HG03342 (cell line): ENCODE measurements at regions not wholly inside any gene's neighbourhood (a gene's known extent, or its start where the extent isn't known, plus 50 kb on each side); places are given as distances from the start of the nearest gene placed in this dataset.
A peak's percentile ranks its signal among the peaks of the same experiment; 100 is the strongest.

Source experiments
- ATAC-seq: cut with Tn5 transposase; IDR thresholded peaks from one replicate; pipeline ENCODE4 v1.9.1; 2021; ENCODE audit warnings: mild to moderate bottlenecking, moderate library complexity; ENCODE audit not compliant: unreplicated experiment

GRCh38 chr1:55708781-55709180 is 493.6 kb upstream of the USP24 start:
- no peak for ATAC-seq

DNA sequence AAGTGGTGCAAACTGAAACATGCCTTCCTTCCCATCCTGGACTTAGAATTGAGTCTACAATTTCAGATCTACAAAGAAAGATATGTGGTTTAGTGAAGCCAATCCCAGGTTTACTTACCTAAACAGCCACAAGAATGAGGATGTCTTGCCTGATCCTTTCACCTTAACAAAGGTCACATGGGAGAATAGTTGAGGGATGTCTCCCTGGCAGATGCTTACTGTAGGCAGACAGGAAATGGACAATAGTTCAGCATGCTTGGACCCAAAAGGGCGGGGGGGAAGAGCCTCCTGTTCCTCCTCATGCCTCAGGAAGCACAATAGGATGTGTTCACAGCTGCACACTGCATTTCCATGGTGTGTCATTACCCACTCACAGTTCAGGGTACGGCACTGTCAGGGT is 492.7 kb upstream of the USP24 start:
- no peak for ATAC-seq

- ATAC-seq: no peak
Measured at GRCh38 chr1:55707196-55707595, 492.0 kb upstream of the USP24 start.

GRCh38 chr1:55706397-55706796 is 491.2 kb upstream of the USP24 start:
- no peak for ATAC-seq

DNA sequence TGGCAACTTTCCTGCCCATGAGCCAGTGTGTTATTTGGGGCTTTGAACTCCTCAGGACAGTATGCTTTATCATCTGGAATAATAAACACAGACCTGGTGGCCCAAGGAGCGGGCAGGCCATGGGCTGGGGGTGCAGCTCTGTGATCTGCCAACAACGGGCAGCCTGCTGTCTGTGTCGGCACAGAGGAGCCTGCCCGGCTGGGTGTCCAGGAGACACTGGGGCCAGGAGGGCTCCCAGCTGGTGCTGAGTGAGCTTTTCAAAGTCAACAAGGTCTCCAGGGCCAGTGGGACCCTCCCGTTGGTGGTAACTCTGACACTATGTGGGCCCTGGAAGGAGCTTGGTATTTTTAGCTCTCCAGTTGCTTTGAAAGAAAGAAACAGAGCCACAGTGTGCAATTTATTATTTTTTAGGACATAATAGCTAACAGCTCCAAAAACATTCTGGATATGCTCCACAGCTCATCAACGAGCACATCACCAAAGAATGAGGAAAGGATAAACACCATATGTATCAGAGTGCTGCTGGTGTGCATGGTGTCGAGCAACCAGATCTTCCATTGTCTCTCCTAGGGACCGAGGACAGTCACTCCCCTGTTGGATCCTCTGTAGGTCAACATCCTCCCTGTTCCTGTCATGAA is 488.7 kb upstream of the USP24 start:
- no peak for ATAC-seq

DNA sequence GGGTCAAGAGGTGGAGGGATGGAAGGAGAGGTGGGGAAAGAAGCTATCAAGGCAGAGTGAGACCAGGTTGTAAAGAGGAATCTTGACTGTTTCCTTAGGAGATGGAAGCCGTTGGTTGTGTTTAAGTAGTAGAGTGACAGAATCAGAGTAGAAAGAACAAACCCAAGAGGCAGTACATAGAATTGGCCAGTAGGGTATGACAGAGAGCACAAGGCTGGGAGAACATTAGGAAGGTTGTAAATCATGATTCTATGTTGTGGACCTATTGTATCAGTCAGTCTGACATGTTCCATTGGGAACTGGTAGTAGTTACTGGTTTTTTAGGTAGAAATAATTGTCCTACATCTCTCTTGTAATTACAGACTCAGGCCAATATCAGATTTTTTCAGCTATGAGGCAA is 486.9 kb upstream of the USP24 start:
- ATAC-seq: peak; percentile 82

DNA sequence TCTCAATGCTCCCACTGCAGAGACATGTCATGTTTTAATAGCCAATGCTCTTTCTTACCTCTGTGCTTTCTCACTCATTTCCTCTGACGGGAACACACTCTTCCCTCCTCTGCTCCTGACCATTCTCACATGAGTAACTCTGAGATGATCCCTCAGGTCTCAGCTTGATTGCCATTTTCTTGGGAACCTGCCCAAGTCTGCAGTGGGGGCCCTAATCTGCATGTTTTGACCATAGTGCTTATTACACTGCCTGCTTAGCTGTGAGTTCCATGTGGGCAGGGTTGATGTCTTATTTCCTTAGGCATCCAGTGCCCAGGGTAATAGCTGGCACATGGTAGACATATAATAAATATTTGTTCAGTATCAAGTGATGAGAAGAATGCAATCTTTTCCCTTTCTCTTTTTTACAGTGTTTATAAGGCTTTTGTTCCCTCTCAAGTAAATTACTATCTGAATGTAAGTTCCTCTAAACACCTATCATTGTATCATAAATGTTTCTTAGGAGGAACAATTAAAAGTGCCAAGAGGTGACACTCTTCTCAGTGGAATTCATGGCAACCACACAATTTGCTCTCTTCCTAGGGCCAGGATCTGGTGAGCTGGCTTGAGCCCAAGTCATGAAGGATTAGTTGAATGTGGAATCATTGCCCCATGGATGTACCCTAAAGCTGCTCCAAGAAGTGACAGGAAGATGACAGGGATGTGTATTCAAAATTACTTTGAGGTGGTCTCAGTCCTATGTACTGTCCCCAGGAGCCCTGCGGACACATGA is 485.4 kb upstream of the USP24 start:
- ATAC-seq: no peak

DNA sequence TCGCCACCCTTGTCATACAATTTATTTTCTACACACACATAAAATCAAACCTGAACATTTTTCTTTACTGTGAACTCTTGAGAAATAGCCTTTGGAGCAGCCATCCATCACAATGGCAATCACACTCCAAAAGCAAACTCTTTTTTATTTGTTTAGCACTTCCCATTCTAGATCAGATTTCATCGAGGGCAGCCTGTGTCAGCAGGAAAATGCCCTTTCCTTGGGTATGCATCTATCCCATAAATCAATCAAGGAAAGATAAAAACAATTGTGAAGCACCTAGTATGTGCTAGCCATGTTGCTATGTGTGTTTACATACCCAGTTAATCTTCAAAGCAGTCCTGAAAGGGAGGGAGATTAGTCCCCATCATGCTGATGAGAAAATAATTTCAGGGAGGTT is 484.1 kb upstream of the USP24 start:
- no peak for ATAC-seq

GRCh38 chr1:55697997-55698535 is 482.9 kb upstream of the USP24 start:
- no peak for ATAC-seq

GRCh38 chr1:55696891-55697290 is 481.7 kb upstream of the USP24 start:
- ATAC-seq: no peak

- ATAC-seq: no peak
Measured at GRCh38 chr1:55696181-55696754, 481.1 kb upstream of the USP24 start.

DNA sequence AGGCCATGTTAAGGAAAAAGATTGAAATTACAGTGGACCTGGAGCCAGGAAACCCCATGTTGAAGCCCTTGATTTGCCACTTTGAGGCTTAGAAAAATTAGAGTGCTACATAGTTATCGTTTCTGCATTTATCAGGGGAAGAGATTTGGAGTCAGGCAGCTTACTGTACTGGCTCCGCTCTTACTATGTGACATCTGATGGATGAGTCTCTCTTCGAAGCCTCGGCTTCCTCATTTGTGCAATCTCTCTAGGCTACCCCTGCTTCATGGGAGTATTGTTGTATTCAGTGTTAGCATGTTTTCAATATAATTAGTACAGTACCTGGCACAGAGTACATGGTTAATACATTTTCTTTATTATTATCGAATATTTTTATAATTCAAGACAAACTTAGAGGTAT is 480.4 kb upstream of the USP24 start:
- ATAC-seq: no peak

DNA sequence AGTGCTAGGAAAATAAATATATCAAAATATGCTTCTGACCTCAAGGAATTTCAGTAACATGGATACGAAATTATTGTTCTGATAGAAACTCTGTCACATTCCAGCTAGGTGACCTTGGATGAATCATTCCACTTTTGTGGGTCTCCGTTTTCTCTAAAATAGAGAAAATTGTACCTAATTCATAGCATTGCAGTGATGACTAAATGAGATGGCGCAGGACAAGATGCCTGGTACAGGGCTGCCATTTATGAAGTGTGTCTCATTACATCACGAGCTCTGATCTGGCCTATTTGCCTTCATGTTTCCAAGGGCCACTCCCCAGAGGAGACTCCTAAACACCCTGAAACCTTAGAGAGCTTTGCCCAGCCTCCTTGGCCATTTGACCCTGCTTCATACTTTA is 480.0 kb upstream of the USP24 start:
- ATAC-seq: no peak

DNA sequence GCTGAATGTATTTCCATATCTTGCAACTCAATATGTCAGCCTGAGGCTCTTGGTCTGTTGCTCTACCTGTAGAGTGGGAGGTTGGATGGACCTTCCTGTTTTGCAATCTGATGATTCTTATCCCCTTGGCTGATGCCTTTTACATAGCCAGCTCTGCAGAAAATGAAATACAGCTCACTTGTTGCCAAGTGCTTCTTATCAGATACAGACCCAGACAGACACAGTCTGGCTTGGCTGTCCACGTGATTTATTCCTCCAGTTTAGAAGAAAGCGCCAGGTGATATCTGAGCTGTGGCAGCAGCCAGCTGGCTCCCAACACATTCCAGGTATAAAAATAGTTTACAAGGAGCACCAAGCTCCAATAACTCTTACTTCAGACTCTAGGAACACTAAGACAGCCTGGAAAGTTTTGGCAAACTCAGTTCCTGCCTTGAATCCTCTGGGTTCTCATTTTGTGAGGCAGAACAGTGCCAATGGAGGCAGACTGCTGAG is 479.2 kb upstream of the USP24 start:
- no peak for ATAC-seq

- ATAC-seq: no peak
Measured at GRCh38 chr1:55692726-55693125, 477.6 kb upstream of the USP24 start.

DNA sequence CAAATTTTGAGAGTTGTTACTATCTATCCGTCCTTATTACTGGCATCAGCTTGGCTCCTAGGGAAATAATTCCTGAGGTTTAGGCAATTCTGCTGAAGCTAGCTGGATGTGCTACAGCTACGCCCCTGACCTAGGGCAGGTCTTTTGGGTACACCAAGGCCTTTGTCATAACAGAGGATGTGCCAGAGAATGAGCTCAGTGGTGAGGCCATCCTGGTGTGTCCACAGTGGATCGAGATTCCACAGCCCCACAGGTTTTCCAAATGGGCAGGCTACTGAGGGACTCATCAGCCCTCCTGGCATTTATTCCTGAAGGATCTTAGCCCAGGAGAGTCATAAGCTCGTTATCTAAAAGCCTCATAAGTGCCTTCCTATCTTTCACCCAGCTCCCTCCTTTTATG is 475.2 kb upstream of the USP24 start:
- ATAC-seq: no peak

GRCh38 chr1:55689800-55690199 is 474.6 kb upstream of the USP24 start:
- no peak for ATAC-seq

GRCh38 chr1:55685560-55685959 is 470.4 kb upstream of the USP24 start:
- no peak for ATAC-seq

GRCh38 chr1:55684131-55684650 is 469.0 kb upstream of the USP24 start:
- no peak for ATAC-seq

DNA sequence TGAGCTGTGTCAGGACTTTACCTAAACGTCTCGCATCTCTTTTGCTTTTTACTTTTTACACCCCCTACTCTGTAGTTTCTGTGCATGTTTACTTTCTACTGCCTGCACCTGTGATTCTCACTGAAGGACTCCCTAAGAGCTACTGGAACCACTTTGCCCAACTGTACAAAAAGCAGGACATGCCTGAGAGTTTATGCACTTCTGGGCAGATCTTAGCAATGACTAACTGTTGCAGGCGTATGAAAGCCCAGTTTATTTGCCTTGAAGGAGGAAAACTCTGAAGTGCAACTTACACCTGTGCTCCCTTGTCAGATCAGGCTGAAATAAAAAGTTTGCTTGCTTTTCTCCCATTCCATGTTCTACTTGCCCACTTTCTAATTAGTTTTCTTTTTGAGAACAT is 467.0 kb upstream of the USP24 start:
- no peak for ATAC-seq

DNA sequence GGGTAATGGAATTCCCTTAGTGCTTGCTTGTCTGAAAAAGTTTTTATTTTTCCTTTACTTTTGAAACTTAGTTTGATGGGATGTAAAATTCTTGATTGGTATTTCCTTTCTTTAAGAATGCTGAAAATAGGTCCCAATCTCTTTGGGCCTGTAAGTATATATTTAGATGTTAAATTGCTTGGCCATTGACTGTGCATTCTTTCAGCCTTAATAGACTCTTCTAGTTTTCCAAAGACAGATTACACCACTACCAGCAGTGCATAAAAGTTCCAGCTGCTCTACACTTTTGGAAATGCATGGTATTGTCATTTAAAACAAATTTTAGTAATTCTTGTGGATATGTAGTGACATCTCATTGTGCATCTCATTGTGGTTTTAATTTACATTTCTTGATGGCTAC is 464.8 kb upstream of the USP24 start:
- no peak for ATAC-seq

GRCh38 chr1:55673416-55673815 is 458.3 kb upstream of the USP24 start:
- ATAC-seq: no peak
